ENCODE measurements at regions not wholly inside any gene's neighbourhood (a gene's known extent, or its start where the extent isn't known, plus 50 kb on each side); places are given as distances from the start of the nearest gene placed in this dataset.

DNA sequence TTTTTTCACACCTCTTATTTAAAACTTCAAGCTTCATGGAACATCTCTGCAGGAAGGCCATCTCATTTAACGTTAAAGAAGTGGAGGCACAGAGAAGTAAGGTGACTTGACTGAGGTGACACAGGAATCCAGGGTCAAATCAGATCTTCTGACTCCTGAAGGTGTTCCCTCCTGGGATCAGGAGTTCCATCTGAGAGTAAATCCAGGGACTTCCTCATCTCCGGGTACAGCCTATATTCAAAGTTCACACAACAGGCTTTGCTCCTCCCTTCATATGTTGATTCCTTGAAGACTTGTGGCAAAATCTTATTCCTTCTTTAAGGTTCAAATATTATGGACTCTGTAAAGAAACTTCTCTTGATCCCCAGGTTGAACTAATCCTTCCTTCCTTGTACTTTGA is 313.1 kb upstream of the CLINT1 start:
- TF ChIP-seq, protein P1, sequence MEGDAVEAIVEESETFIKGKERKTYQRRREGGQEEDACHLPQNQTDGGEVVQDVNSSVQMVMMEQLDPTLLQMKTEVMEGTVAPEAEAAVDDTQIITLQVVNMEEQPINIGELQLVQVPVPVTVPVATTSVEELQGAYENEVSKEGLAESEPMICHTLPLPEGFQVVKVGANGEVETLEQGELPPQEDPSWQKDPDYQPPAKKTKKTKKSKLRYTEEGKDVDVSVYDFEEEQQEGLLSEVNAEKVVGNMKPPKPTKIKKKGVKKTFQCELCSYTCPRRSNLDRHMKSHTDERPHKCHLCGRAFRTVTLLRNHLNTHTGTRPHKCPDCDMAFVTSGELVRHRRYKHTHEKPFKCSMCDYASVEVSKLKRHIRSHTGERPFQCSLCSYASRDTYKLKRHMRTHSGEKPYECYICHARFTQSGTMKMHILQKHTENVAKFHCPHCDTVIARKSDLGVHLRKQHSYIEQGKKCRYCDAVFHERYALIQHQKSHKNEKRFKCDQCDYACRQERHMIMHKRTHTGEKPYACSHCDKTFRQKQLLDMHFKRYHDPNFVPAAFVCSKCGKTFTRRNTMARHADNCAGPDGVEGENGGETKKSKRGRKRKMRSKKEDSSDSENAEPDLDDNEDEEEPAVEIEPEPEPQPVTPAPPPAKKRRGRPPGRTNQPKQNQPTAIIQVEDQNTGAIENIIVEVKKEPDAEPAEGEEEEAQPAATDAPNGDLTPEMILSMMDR (IDR thresholded peaks at IDR 0.05 in 4 of 5, conservative IDR thresholded peaks at IDR 0.05 in 1 of 5), result no peak
- TF ChIP-seq POLR2A (IDR thresholded peaks at IDR 0.05), result no peak

Data from gastrocnemius medialis (tissue), 4 donors.